ENCODE measurements at regions not wholly inside any gene's neighbourhood (a gene's known extent, or its start where the extent isn't known, plus 50 kb on each side); places are given as distances from the start of the nearest gene placed in this dataset.

DNA sequence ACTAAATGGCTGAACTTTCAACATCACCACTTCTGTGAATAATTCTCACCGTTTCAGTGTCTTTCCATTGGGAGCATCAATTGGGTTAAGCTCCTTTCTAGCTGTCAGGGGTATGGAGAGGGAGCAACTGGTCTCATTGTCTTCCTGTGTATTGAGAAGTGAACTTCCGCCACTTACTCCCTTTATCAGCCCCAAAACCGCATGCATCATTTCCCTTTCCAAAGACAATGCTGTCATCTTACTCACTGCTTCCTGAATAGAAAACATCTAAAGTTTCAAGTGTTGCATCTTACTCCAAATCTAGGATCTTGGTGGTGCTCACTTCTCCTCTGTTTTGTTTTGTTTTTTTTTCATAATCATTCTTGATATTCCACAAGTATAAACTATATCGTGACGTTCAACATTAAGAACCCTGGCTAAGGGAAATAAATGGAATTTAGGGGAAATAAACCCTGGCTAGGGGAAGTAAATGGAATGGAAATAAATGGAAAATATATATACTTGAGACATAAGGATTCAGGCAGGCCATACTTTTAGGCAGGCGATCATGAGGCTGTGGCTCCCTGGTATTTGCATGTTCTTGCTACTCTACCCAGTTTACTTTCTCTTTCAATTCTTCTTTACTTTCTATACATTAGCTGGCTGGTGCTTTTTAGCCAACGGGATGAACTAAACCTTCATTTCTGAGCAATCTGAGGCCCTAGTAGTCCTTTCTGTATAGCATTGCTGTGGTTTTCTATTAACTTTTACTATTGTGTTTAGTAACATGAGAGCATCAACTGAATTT, 371.9 kb downstream of the BMPER start:
- no peak for FAIRE-seq
- TF ChIP-seq TAF1 (IDR thresholded peaks at IDR 0.05; ENCODE audit: borderline replicate concordance, low read depth, low read length) (no peak), POLR2AphosphoS5 (IDR thresholded peaks at IDR 0.05; ENCODE audit: low read depth, low read length) (no peak), POLR2A (IDR thresholded peaks at IDR 0.05; ENCODE audit: low read depth, low read length) (no peak)
- DNase-seq (ENCODE audit: insufficient read length) = no peak

DNA sequence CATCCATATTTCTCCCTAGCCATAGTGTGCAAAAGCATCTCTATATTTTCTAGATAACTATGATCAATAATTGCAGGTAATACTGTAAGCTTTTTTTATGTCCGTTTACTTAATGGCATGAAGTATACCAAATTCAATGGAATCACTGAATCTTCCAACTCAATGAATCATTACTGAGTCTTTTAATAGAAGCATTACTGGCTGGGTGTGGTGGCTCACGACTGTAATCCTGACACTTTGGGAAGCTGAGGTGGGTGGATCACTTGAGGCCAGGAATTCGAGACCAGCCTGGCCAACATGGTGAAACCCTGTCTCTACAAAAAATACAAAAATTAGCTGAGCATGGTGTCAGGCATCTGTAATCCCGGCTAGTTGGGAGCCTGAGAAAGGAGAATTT, 372.5 kb downstream of the BMPER start:
- FAIRE-seq (no peak), DNase-seq (ENCODE audit: insufficient read length) (no peak)
- TF ChIP-seq TAF1 (IDR thresholded peaks at IDR 0.05; ENCODE audit: borderline replicate concordance, low read depth, low read length) = no peak
- no peak for TF ChIP-seq POLR2AphosphoS5 (IDR thresholded peaks at IDR 0.05; ENCODE audit: low read depth, low read length)
- TF ChIP-seq POLR2A (IDR thresholded peaks at IDR 0.05; ENCODE audit: low read depth, low read length) = no peak

DNA sequence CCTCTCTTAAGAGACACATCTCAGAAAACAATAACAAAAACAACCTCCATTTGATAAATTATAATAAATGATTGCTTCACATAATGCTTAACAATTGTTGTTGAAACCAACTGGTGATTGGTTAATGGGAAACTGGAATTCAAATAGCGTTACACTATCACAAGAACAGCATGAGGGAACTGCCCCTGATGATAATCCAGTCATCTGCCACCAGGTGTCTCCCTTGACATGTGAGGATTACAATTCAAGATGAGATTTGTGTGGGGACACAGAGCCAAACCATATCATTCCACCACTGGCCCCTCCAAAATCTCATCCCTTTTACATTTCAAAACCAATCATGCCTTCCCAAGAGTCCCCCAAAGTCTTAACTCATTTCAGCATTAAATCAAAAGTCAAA, 375.9 kb downstream of the BMPER start:
- TF ChIP-seq TAF1 (IDR thresholded peaks at IDR 0.05; ENCODE audit: borderline replicate concordance, low read depth, low read length) = no peak
- no peak for TF ChIP-seq POLR2A (IDR thresholded peaks at IDR 0.05; ENCODE audit: low read depth, low read length)
- no peak for TF ChIP-seq POLR2AphosphoS5 (IDR thresholded peaks at IDR 0.05; ENCODE audit: low read depth, low read length)
- FAIRE-seq (no peak), DNase-seq (ENCODE audit: insufficient read length) (no peak)

DNA sequence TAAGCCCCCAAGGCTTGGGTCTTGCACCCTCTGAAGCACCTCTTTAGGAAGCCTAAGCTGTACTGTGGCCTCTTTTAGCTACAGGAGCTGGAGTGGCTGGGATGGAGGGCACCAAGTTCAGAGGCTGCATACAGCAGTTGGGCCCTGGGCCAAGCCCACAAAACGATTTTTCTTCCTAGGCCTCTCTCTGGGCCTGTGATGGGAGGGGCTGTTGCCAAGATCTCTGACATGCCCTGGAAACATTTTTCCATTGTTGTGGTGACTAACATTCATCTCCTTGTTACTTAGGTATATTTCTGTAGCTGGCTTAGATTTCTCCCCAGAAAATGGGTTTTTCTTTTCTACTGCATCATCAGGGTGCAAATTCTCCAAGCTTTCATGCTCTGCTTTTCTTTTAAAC, 375.7 kb upstream of the NPSR1 start:
- TF ChIP-seq POLR2A (IDR thresholded peaks at IDR 0.05; ENCODE audit: low read depth, low read length) (no peak), POLR2AphosphoS5 (IDR thresholded peaks at IDR 0.05; ENCODE audit: low read depth, low read length) (no peak), TAF1 (IDR thresholded peaks at IDR 0.05; ENCODE audit: borderline replicate concordance, low read depth, low read length) (no peak)
- FAIRE-seq (no peak), DNase-seq (ENCODE audit: insufficient read length) (no peak)

DNA sequence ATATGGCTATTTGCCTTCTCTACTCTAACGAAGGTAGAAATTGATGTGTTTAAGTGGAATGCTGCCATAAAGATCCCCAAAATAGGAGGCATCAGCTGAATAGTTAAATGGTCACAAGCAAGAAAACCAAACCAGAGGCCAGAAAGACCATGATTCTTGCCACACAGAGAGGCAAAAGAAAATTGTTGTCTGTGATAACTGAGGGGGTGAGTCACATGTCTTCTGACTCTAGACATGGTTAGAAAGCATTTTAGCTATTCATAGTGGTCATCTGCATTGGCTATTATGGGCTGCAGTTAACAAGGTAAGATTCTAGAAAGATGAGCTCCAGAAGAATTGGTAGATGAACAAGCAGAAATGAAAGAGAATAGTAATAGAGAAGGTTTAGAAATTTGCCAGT, 361.4 kb upstream of the NPSR1 start:
- FAIRE-seq = no peak
- DNase-seq (ENCODE audit: insufficient read length) = no peak
- no peak for TF ChIP-seq TAF1 (IDR thresholded peaks at IDR 0.05; ENCODE audit: borderline replicate concordance, low read depth, low read length)
- no peak for TF ChIP-seq POLR2A (IDR thresholded peaks at IDR 0.05; ENCODE audit: low read depth, low read length)
- TF ChIP-seq POLR2AphosphoS5 (IDR thresholded peaks at IDR 0.05; ENCODE audit: low read depth, low read length) = no peak

DNA sequence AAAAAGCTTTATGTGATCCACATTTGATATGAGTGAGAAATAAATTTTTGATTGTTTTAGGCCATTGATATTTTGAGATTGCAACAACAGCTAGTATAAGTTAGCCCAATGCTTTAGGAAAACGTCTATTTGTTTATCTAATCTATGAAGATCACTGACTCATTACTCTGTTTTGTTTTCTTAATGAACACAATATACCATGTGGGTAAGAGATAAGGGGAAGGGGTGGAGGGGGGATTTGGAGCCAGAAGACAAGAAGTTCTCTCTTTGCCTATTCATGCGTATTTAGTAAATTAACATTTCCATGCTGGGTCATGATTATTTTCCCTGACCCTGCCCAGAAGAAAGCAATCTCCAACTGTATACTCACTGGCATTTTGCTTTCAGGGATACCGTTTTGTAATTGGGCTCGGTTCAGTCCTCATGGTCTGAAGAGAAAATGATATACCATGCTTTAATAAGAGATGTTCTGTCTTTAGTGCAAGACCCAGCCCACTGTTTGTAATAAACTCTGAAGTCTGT, 359.5 kb upstream of the NPSR1 start:
- FAIRE-seq (no peak), DNase-seq (ENCODE audit: insufficient read length) (no peak)
- TF ChIP-seq POLR2A (IDR thresholded peaks at IDR 0.05; ENCODE audit: low read depth, low read length) (no peak), POLR2AphosphoS5 (IDR thresholded peaks at IDR 0.05; ENCODE audit: low read depth, low read length) (no peak), TAF1 (IDR thresholded peaks at IDR 0.05; ENCODE audit: borderline replicate concordance, low read depth, low read length) (no peak)

DNA sequence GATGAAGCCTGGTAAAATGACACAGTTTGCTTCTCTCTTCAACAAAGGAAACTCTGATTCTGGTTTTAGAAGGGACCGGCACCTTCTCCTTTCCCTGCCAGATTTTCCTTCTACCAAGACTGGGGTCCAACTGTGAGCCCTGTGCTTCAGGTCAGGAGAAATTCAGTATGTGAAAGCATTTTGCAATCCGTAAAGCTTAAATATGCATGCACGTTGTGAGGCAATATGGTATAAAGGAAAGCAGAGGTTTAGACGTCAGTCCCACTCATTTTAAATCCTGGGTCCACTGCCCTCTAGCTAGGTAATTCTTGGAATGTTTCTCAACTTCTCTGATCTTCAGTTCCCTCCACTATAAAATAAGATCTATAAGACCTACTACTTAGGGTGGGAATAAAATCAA, 359.0 kb upstream of the NPSR1 start:
- TF ChIP-seq POLR2AphosphoS5 (IDR thresholded peaks at IDR 0.05; ENCODE audit: low read depth, low read length) = no peak
- DNase-seq (ENCODE audit: insufficient read length) = no peak
- no peak for FAIRE-seq

DNA sequence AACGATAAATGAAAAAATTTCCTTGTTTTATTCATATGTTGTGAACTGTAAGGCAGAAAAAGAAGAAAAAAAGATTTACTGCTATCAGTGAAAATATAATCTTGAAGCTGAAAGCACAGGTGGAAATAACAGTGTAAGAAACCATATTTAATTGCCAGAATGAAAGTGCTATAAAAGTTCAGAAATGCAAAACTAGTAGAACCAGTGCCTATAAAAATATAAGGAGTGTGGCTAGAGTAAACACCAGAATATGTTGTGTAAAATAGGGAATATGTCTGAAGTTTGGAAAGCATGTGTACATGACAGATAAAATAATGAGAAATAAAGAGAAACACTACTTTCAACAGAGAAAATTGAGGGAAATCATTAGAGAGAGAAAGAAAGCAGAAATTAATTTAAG, 350.5 kb upstream of the NPSR1 start:
- DNase-seq (ENCODE audit: insufficient read length) (no peak), FAIRE-seq (no peak)
- TF ChIP-seq POLR2AphosphoS5 (IDR thresholded peaks at IDR 0.05; ENCODE audit: low read depth, low read length) (no peak), POLR2A (IDR thresholded peaks at IDR 0.05; ENCODE audit: low read depth, low read length) (no peak), TAF1 (IDR thresholded peaks at IDR 0.05; ENCODE audit: borderline replicate concordance, low read depth, low read length) (no peak)

DNA sequence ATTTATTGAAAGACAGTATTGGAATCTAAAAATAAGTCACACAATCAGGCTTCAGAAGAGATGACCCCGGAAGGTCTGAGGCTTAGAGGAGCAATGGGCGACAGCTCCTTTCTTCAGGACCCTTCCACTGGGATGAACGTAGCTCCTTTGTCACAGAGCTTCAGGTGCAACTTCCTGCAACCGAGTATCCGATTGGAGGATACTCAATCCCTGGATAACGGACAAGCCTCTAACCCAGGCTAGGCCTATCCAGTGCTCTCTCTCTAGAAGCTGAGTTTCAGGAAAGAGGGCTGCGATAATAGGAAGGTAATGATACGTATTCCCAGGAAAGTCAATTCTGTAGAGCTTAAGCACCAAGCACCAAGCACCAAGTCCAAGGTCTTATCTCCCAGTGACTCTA, 349.4 kb upstream of the NPSR1 start:
- TF ChIP-seq POLR2A (IDR thresholded peaks at IDR 0.05; ENCODE audit: low read depth, low read length) (no peak), POLR2AphosphoS5 (IDR thresholded peaks at IDR 0.05; ENCODE audit: low read depth, low read length) (no peak), TAF1 (IDR thresholded peaks at IDR 0.05; ENCODE audit: borderline replicate concordance, low read depth, low read length) (no peak)
- DNase-seq (ENCODE audit: insufficient read length) (no peak), FAIRE-seq (no peak)

DNA sequence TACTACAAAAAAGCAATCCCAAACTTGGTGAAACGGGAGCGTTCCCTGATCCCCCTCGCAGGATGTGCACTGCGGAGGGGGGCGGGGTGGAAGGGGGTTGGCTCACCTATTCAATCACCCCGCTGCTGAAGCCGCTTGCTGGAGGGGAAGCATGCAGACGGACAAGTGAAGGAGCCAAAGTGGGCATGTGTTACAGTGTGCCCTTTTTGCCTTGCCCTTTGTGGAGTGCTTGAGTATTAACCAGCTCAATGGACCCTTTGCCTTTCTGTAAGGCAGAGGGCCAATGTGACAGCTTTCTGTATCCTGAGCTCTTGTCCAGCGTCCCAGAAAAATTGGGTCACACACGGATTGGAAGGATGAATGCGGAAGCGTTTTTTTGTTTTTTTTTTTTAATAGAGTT, 348.9 kb upstream of the NPSR1 start:
- TF ChIP-seq TAF1 (IDR thresholded peaks at IDR 0.05; ENCODE audit: borderline replicate concordance, low read depth, low read length) (no peak), POLR2AphosphoS5 (IDR thresholded peaks at IDR 0.05; ENCODE audit: low read depth, low read length) (no peak), POLR2A (IDR thresholded peaks at IDR 0.05; ENCODE audit: low read depth, low read length) (no peak)
- FAIRE-seq = no peak
- no peak for DNase-seq (ENCODE audit: insufficient read length)

DNA sequence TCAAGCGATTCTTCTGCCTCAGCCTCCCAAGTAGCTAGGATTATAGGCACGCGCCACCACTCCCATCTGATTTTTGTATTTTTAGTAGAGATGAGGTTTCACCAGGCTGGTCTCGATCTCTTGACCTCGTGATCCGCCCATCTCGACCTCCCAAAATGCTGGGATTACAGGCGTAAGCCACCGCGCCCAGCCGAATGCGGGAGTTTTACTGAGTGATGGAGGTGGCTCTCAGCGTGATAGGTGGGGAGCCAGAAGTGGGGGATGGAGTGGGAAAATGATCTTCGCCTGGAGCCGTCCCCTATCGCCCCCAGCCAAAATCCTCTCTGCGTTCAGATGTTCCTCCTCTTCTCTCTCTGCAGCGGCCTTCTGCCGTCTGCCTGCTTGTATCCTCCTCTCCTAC, 348.4 kb upstream of the NPSR1 start:
- FAIRE-seq (no peak), DNase-seq (ENCODE audit: insufficient read length) (no peak)
- no peak for TF ChIP-seq POLR2A (IDR thresholded peaks at IDR 0.05; ENCODE audit: low read depth, low read length)
- no peak for TF ChIP-seq POLR2AphosphoS5 (IDR thresholded peaks at IDR 0.05; ENCODE audit: low read depth, low read length)
- no peak for TF ChIP-seq TAF1 (IDR thresholded peaks at IDR 0.05; ENCODE audit: borderline replicate concordance, low read depth, low read length)

DNA sequence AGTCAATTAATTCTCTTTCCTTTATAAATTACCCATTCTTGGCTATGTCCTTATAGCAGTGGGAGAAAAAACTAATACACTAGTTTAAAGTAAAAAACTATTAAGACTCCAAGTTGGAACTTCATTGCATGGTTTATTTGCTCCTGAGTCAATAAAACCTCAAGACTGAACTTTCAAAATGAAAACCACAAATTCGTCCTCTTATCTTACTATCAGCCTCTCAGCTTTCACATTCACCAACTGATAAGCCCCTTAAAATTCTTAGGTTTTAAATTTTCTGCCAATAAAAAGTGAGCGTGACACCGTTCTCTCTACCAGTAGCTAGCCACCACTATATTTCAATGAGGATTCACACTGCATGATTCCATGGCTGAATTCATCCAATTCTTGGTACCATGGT, 346.4 kb upstream of the NPSR1 start:
- FAIRE-seq (no peak), DNase-seq (ENCODE audit: insufficient read length) (no peak)
- TF ChIP-seq POLR2A (IDR thresholded peaks at IDR 0.05; ENCODE audit: low read depth, low read length) = no peak
- TF ChIP-seq TAF1 (IDR thresholded peaks at IDR 0.05; ENCODE audit: borderline replicate concordance, low read depth, low read length) = no peak

All from GM12892 (cell line).